ENCODE measurements at regions not wholly inside any gene's neighbourhood (a gene's known extent, or its start where the extent isn't known, plus 50 kb on each side); places are given as distances from the start of the nearest gene placed in this dataset.

- H4K20me1 ChIP-seq (replicated peaks; ENCODE audit: control insufficient read depth, insufficient read depth, low read length): no peaks in the 10 kb centered on the region; the same call in 1 of the 2 replicates
- H3K9me3 ChIP-seq (replicated peaks; ENCODE audit: control insufficient read depth, insufficient read depth, low read depth, low read length): no peaks in the 10 kb centered on the region
- no peak overlapping the region for H3K9ac ChIP-seq (ENCODE audit: insufficient read depth in 1 of 2, low read depth in 2 of 2, low read length in 2 of 2)
- DNase-seq (ENCODE audit: extremely low read depth in 1 of 4, low spot score in 3 of 4) (no peak), FAIRE-seq (no peak), ATAC-seq (no peak)
- in situ Hi-C loops (cut with MboI): no loop called here
- ChIA-PET CTCF (ENCODE audit: low intra/inter-chr PET ratio) (no interaction called here), POLR2A (no interaction called here)
- H3K79me2 ChIP-seq (ENCODE audit: control insufficient read depth, insufficient read depth, low read length): no peaks in the 10 kb centered on the region
- no peaks in the 10 kb centered on the region for H3K36me3 ChIP-seq (ENCODE audit: control insufficient read depth, insufficient read depth, low read length)
- no peak overlapping the region for H3K4me2 ChIP-seq (ENCODE audit: insufficient read depth, low read length)
- 3% methylated on average over 19 of the region's 19 CpGs for WGBS (ENCODE audit: insufficient coverage, low coverage, missing lambda C conversion rate)
- no peak overlapping the region for H2AFZ ChIP-seq (ENCODE audit: low read depth, low read length)
- no peaks in the 10 kb centered on the region for H3K9me1 ChIP-seq (ENCODE audit: control insufficient read depth, insufficient read depth, low read length)
- no peak overlapping the region for H3K4me3 ChIP-seq
- no peak overlapping the region for H3K27ac ChIP-seq (ENCODE audit: extremely low read depth, low read depth, low read length)
- no peaks in the 10 kb centered on the region; a peak in 1 of 5 replicates for H3K4me1 ChIP-seq (replicated peaks in 1 of 2; ENCODE audit: control insufficient read depth in 2 of 2, insufficient read depth in 2 of 2, low read length in 2 of 2)
- intact Hi-C loops (cut with micrococcal nuclease): no loop called here
- BruUV-seq (replicated peaks): no TSS peak
- TF ChIP-seq RBM22 (IDR thresholded peaks at IDR 0.05; ENCODE audit: low read depth, low read length, poor library complexity, severe bottlenecking) (no peak), ILK (tag; IDR thresholded peaks at IDR 0.05; ENCODE audit: borderline replicate concordance, low read depth) (no peak), ARHGAP35 (IDR thresholded peaks at IDR 0.05; ENCODE audit: partially characterized antibody) (no peak), KLF10 (CRISPR knock-in tag; IDR thresholded peaks at IDR 0.05) (no peak)
- H3K27me3 ChIP-seq (ENCODE audit: control insufficient read depth in 2 of 2, insufficient read depth in 2 of 2, low read length in 2 of 2): peaks cover 27 to 52% of the 10 kb centered on the region in 2 experiments
Observed at GRCh38 chr6:4559281-4559875, 216.8 kb upstream of the CDYL start.

- Histone ChIP-seq H3K4me2 (ENCODE audit: insufficient read depth, low read length) (no peak overlapping the region), H3K79me2 (ENCODE audit: control insufficient read depth, insufficient read depth, low read length) (no peaks in the 10 kb centered on the region), H4K20me1 (replicated peaks; ENCODE audit: control insufficient read depth, insufficient read depth, low read length) (no peaks in the 10 kb centered on the region), H3K9ac (ENCODE audit: insufficient read depth in 1 of 2, low read depth in 2 of 2, low read length in 2 of 2) (no peak overlapping the region), H3K36me3 (ENCODE audit: control insufficient read depth, insufficient read depth, low read length) (no peaks in the 10 kb centered on the region), H2AFZ (ENCODE audit: low read depth, low read length) (no peak overlapping the region), H3K9me3 (replicated peaks; ENCODE audit: control insufficient read depth, insufficient read depth, low read depth, low read length) (no peaks in the 10 kb centered on the region), H3K27me3 (ENCODE audit: control insufficient read depth in 2 of 2, insufficient read depth in 2 of 2, low read length in 2 of 2) (peaks cover 20 to 53% of the 10 kb centered on the region in 2 experiments), H3K27ac (ENCODE audit: extremely low read depth, low read depth, low read length) (no peak overlapping the region), H3K4me3 (no peak overlapping the region), H3K9me1 (ENCODE audit: control insufficient read depth, insufficient read depth, low read length) (no peaks in the 10 kb centered on the region), H3K4me1 (replicated peaks in 1 of 2; ENCODE audit: control insufficient read depth in 2 of 2, insufficient read depth in 2 of 2, low read length in 2 of 2) (peaks cover 0 to 5% of the 10 kb centered on the region in 2 experiments; a peak in 3 of 5 replicates)
- CTCF ChIA-PET (ENCODE audit: low intra/inter-chr PET ratio): no interaction called here
- in situ Hi-C loops (cut with MboI): no loop called here
- BruUV-seq (replicated peaks): no TSS peak
- intact Hi-C loops (cut with micrococcal nuclease): no loop called here
- no peak for DNase-seq (ENCODE audit: extremely low read depth in 1 of 4, low spot score in 3 of 4)
- FAIRE-seq: no peak
- TF ChIP-seq ZNF140 (CRISPR knock-in tag; IDR thresholded peaks at IDR 0.05): no peak
- no peak for TF ChIP-seq TRIM25 (IDR thresholded peaks at IDR 0.05; ENCODE audit: borderline replicate concordance)
- TF ChIP-seq ZNF217 (CRISPR knock-in tag; IDR thresholded peaks at IDR 0.05): no peak
- TF ChIP-seq ZBED1 (IDR thresholded peaks at IDR 0.05): no peak
- TF ChIP-seq EP400 (IDR thresholded peaks at IDR 0.05): no peak
- TF ChIP-seq SNRNP70 (optimal IDR thresholded peaks at IDR 0.05; ENCODE audit: low read depth, low read length): no peak
- no peak for ATAC-seq
- POLR2A ChIA-PET: interaction anchor here (1.3 kb wide), 1 partner anchor 10 kb away, joined by 3 read pairs; no protein-coding TSS in a partner anchor
Observed at GRCh38 chr6:4554645-4555044, 221.6 kb upstream of the CDYL start.

Data from K562 (cell line).